ENCODE measurements at regions not wholly inside any gene's neighbourhood (a gene's known extent, or its start where the extent isn't known, plus 50 kb on each side); places are given as distances from the start of the nearest gene placed in this dataset.

- TF ChIP-seq POLR2AphosphoS5 (IDR thresholded peaks at IDR 0.05; ENCODE audit: low read depth, low read length) (no peak), CTCF (IDR thresholded peaks at IDR 0.05) (no peak), SIN3A (IDR thresholded peaks at IDR 0.05; ENCODE audit: borderline replicate concordance, insufficient read depth, low read depth, low read length) (no peak)
Measured at GRCh38 chr6:26246553-26246952, 118.4 kb upstream of the BTN3A2 start.
